H9 (cell line): ENCODE measurements at regions not wholly inside any gene's neighbourhood (a gene's known extent, or its start where the extent isn't known, plus 50 kb on each side); places are given as distances from the start of the nearest gene placed in this dataset.

ENCODE experiments used
- DNase-seq: peaks from one replicate; pipeline ENCODE4 v3.0.0-alpha.2; 2017
- H2AFZ ChIP-seq: one replicate; pipeline ENCODE4 v1.6.1; 2013; ENCODE audit warnings: mild to moderate bottlenecking, low read length, control low read depth, moderate library complexity
- H2AK5ac ChIP-seq: 2 replicates; pipeline ENCODE4 v1.6.1; 2013; ENCODE audit warnings: low read length, control low read depth, mixed read lengths; ENCODE audit not compliant: insufficient read length
- H2BK120ac ChIP-seq: one replicate; pipeline ENCODE4 v1.6.1; 2013; ENCODE audit warnings: low read depth, mild to moderate bottlenecking, low read length, control low read depth, inconsistent platforms; ENCODE audit not compliant: poor library complexity, severe bottlenecking
- H2BK12ac ChIP-seq: 2 replicates; pipeline ENCODE4 v1.6.1; 2013; ENCODE audit warnings: low read length, control low read depth, mixed read lengths, low read depth; ENCODE audit not compliant: insufficient read length
- H2BK15ac ChIP-seq: 2 replicates; pipeline ENCODE4 v1.6.1; 2013; ENCODE audit warnings: low read depth, low read length, control low read depth
- H2BK20ac ChIP-seq: one replicate; pipeline ENCODE4 v1.6.1; 2013; ENCODE audit warnings: low read depth, mild to moderate bottlenecking, low read length, control low read depth, inconsistent platforms; ENCODE audit not compliant: poor library complexity, severe bottlenecking
- H2BK5ac ChIP-seq: 2 replicates; pipeline ENCODE4 v1.6.1; 2013; ENCODE audit warnings: low read length, control low read depth, mixed read lengths; ENCODE audit not compliant: insufficient read length
- H3K14ac ChIP-seq: 2 replicates; pipeline ENCODE4 v1.6.1; 2013; ENCODE audit warnings: low read length, control low read depth; ENCODE audit not compliant: insufficient read depth
- H3K18ac ChIP-seq: 2 replicates; pipeline ENCODE4 v1.6.1; 2013; ENCODE audit warnings: low read depth, mild to moderate bottlenecking, mixed read lengths, low read length, control low read depth; ENCODE audit not compliant: insufficient read length
- H3K23ac ChIP-seq: 2 replicates; pipeline ENCODE4 v1.6.1; 2013; ENCODE audit warnings: low read length, control low read depth, mixed read lengths, low read depth; ENCODE audit not compliant: insufficient read length
- H3K23me2 ChIP-seq: 2 replicates; pipeline ENCODE4 v1.6.1; 2013; ENCODE audit warnings: low read depth, mild to moderate bottlenecking, mixed read lengths, low read length, control low read depth; ENCODE audit not compliant: insufficient read length, poor library complexity, severe bottlenecking
- H3K27ac ChIP-seq: 2 replicates; pipeline ENCODE4 v1.5.1; 2013; ENCODE audit warnings: low read length, control low read depth, mixed read lengths, low read depth; ENCODE audit not compliant: insufficient read length
- H3K27me3 ChIP-seq: 2 replicates; pipeline ENCODE4 v1.6.1; 2013; ENCODE audit warnings: low read length, control low read depth, inconsistent platforms; ENCODE audit not compliant: insufficient read depth
- H3K4ac ChIP-seq: 2 replicates; pipeline ENCODE4 v1.6.1; 2013; ENCODE audit warnings: low read depth, mild to moderate bottlenecking, control low read depth, inconsistent platforms, low read length, moderate library complexity
- H3K4me1 ChIP-seq: 2 replicates; pipeline ENCODE4 v1.6.1; 2013; ENCODE audit warnings: low read length, control low read depth, inconsistent platforms; ENCODE audit not compliant: insufficient read depth
- H3K4me2 ChIP-seq: 2 replicates; pipeline ENCODE4 v1.6.1; 2013; ENCODE audit warnings: low read length, control low read depth, mixed read lengths; ENCODE audit not compliant: insufficient read length, insufficient read depth
- H3K56ac ChIP-seq: 2 replicates; pipeline ENCODE4 v1.6.1; 2013; ENCODE audit warnings: low read depth, mild to moderate bottlenecking, mixed read lengths, low read length, control low read depth; ENCODE audit not compliant: insufficient read length
- H3K79me1 ChIP-seq: 2 replicates; pipeline ENCODE4 v1.6.1; 2013; ENCODE audit warnings: low read depth, mild to moderate bottlenecking, moderate library complexity, low read length, control low read depth, inconsistent platforms; ENCODE audit not compliant: insufficient read depth, poor library complexity, severe bottlenecking
- H3K79me2 ChIP-seq: 2 replicates; pipeline ENCODE4 v1.6.1; 2013; ENCODE audit warnings: low read length, control low read depth, inconsistent platforms; ENCODE audit not compliant: insufficient read depth
- H3K9ac ChIP-seq: 2 replicates; pipeline ENCODE4 v1.6.1; 2013; ENCODE audit warnings: low read length, control low read depth, mixed read lengths; ENCODE audit not compliant: insufficient read length; ENCODE audit errors: extremely low read depth
- H3K9me3 ChIP-seq: one replicate; pipeline ENCODE4 v1.6.1; 2013; ENCODE audit warnings: low read depth, low read length, inconsistent platforms; ENCODE audit not compliant: control insufficient read depth
- H3T11ph ChIP-seq: one replicate; pipeline ENCODE4 v1.6.1; 2013; ENCODE audit warnings: mild to moderate bottlenecking, low read length, control low read depth, inconsistent platforms
- H4K20me1 ChIP-seq: one replicate; pipeline ENCODE4 v1.6.1; 2013; ENCODE audit not compliant: control insufficient read depth, insufficient read length, insufficient read depth
- H4K5ac ChIP-seq: 2 replicates; pipeline ENCODE4 v1.6.1; 2013; ENCODE audit warnings: low read depth, mild to moderate bottlenecking, mixed read lengths, low read length, control low read depth; ENCODE audit not compliant: insufficient read length
- H4K8ac ChIP-seq: replicated peaks from 2 replicates; pipeline ENCODE4 v1.6.1; 2013; ENCODE audit warnings: low read length, control low read depth, mixed read lengths, low read depth; ENCODE audit not compliant: insufficient read length
- H4K91ac ChIP-seq: 2 replicates; pipeline ENCODE4 v1.6.1; 2013; ENCODE audit warnings: low read depth, mild to moderate bottlenecking, moderate library complexity, mixed read lengths, low read length, control low read depth; ENCODE audit not compliant: insufficient read length
- H3K27ac Mint-ChIP-seq, 3 experiments: 2 replicates in 2 of 3; 3 replicates in 1 of 3; pipeline ENCODE4 v1.8.0; 2020 to 2021; ENCODE audit warnings: mixed read lengths in 3 of 3, mild to moderate bottlenecking in 1 of 3, moderate library complexity in 1 of 3
- H3K27me3 Mint-ChIP-seq: 2 replicates; pipeline ENCODE4 v1.8.0; 2021; ENCODE audit warnings: low read depth, mild to moderate bottlenecking, moderate library complexity, mixed read lengths
- H3K36me3 Mint-ChIP-seq, 3 experiments: 2 replicates in 2 of 3; 3 replicates in 1 of 3; pipeline ENCODE4 v1.8.0; 2020 to 2021; ENCODE audit warnings: low read depth in 3 of 3, mixed read lengths in 3 of 3; ENCODE audit not compliant: insufficient read depth in 1 of 3
- H3K4me1 Mint-ChIP-seq, 2 experiments: 2 replicates each; pipeline ENCODE4 v1.8.0; 2020; ENCODE audit warnings: mixed read lengths in 2 of 2
- H3K4me3 Mint-ChIP-seq, 2 experiments: 2 replicates in 1 of 2; 3 replicates in 1 of 2; pipeline ENCODE4 v1.8.0; 2020 to 2021; ENCODE audit warnings: mild to moderate bottlenecking in 2 of 2, mixed read lengths in 2 of 2, moderate library complexity in 1 of 2
- H3K9me3 Mint-ChIP-seq, 2 experiments: 2 replicates in 1 of 2; 3 replicates in 1 of 2; pipeline ENCODE4 v1.8.0; 2020; ENCODE audit warnings: mild to moderate bottlenecking in 2 of 2, mixed read lengths in 2 of 2, moderate library complexity in 1 of 2
- WGBS: extraction: QIAGEN DNeasy Blood & Tissue Kit; methylation state at CpG from one replicate; pipeline ENCODE4 v1.1.7; 2013; ENCODE audit warnings: missing lambda C conversion rate, low lambda C conversion rate, mixed read lengths; ENCODE audit not compliant: insufficient read length; ENCODE audit errors: extremely low coverage; 5-methylcytosine and 5-hydroxymethylcytosine counted together
- TF ChIP-seq, protein P1 (sequence below): fragments of 200-600 bp; sonication (generic); conservative IDR thresholded peaks from 3 replicates; pipeline ENCODE4 v1.8.0; 2021; ENCODE audit warnings: antibody characterized with exemption, mild to moderate bottlenecking

DNA sequence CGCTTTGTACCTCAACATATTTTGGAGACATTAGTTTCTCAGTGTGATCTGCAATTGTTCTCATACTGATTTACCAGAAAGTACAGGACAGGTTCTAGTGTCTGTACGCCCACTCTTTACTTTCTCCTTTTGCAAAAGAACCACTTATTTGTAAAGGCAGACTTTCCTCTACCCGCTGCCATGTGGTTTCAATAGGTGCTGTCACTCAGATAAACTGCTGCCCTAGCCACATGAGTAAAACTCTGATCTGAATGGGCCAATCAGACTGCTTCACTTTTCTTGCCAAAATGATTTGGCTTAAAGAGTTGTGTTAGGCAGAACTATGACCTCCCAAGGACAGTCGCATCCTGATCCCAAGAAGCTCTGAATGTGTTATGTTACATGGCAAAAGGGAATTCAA lies 984.6 kb upstream of the NR2F2 start:
- Histone ChIP-seq H3K14ac (no peak overlapping the region), H4K5ac (no peak overlapping the region), H2BK15ac (no peak overlapping the region), H3K4me1 (no peaks in the 10 kb centered on the region; the same call in 1 of the 2 replicates), H3K79me2 (no peaks in the 10 kb centered on the region), H3T11ph (no peak overlapping the region), H3K4ac (no peak overlapping the region), H3K56ac (no peak overlapping the region), H3K4me2 (no peak overlapping the region), H2BK20ac (no peak overlapping the region), H2BK5ac (no peak overlapping the region), H2BK12ac (no peak overlapping the region), H3K18ac (no peak overlapping the region), H3K23me2 (no peaks in the 10 kb centered on the region), H2BK120ac (no peak overlapping the region), H4K8ac (no peak overlapping the region), H2AK5ac (no peak overlapping the region), H3K27ac (no peak overlapping the region), H3K9ac (no peak overlapping the region), H2AFZ (no peak overlapping the region), H3K79me1 (no peaks in the 10 kb centered on the region), H3K27me3 (no peaks in the 10 kb centered on the region), H4K91ac (no peak overlapping the region), H4K20me1 (no peaks in the 10 kb centered on the region), H3K23ac (no peak overlapping the region), H3K9me3 (no peaks in the 10 kb centered on the region)
- H3K4me3 Mint-ChIP-seq: no peak overlapping the region
- no peaks in the 10 kb centered on the region for H3K36me3 Mint-ChIP-seq
- no peak overlapping the region for H3K27ac Mint-ChIP-seq
- WGBS: no CpG with 5 or more reads among the region's 4 CpGs
- no peak for DNase-seq
- TF ChIP-seq, protein P1, sequence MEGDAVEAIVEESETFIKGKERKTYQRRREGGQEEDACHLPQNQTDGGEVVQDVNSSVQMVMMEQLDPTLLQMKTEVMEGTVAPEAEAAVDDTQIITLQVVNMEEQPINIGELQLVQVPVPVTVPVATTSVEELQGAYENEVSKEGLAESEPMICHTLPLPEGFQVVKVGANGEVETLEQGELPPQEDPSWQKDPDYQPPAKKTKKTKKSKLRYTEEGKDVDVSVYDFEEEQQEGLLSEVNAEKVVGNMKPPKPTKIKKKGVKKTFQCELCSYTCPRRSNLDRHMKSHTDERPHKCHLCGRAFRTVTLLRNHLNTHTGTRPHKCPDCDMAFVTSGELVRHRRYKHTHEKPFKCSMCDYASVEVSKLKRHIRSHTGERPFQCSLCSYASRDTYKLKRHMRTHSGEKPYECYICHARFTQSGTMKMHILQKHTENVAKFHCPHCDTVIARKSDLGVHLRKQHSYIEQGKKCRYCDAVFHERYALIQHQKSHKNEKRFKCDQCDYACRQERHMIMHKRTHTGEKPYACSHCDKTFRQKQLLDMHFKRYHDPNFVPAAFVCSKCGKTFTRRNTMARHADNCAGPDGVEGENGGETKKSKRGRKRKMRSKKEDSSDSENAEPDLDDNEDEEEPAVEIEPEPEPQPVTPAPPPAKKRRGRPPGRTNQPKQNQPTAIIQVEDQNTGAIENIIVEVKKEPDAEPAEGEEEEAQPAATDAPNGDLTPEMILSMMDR: no peak
- no peaks in the 10 kb centered on the region for H3K27me3 Mint-ChIP-seq
- H3K9me3 Mint-ChIP-seq: no peaks in the 10 kb centered on the region
- H3K4me1 Mint-ChIP-seq: peaks cover 0 to 9% of the 10 kb centered on the region in 2 experiments; a peak in 2 of 4 replicates
